Amniotic stem cell (primary cell): ENCODE measurements at regions not wholly inside any gene's neighbourhood (a gene's known extent, or its start where the extent isn't known, plus 50 kb on each side); places are given as distances from the start of the nearest gene placed in this dataset.
"Not testable (repeated sequence)": the region's sequence is repeated elsewhere in the genome, so short reads cannot be mapped to it uniquely, and the experiment has no call there.

Source experiments
- DNase-seq: peaks from one replicate; lab custom pipeline; 2025; lab: John Stamatoyannopoulos, UW

- no peak for DNase-seq
These were observed 156.8 kb upstream of the ALG10B start for GRCh38 chr12:38159591-38160317.

- no peak for DNase-seq
These were observed 156.1 kb upstream of the ALG10B start for GRCh38 chr12:38160318-38161122.

GRCh38 chr12:38161123-38162000 lies 155.2 kb upstream of the ALG10B start:
- no peak for DNase-seq

GRCh38 chr12:38162013-38162412 lies 154.6 kb upstream of the ALG10B start:
- no peak for DNase-seq

GRCh38 chr12:38162708-38163441 lies 153.7 kb upstream of the ALG10B start:
- DNase-seq, result no peak

- no peak for DNase-seq
These were observed 153.2 kb upstream of the ALG10B start for GRCh38 chr12:38163442-38163801.

GRCh38 chr12:38166225-38166624 lies 150.3 kb upstream of the ALG10B start:
- no peak for DNase-seq

GRCh38 chr12:38175538-38175937 lies 141.0 kb upstream of the ALG10B start:
- DNase-seq, result no peak

- not testable (repeated sequence) for DNase-seq
These were observed 133.0 kb upstream of the ALG10B start for GRCh38 chr12:38183617-38184016.

- DNase-seq, result not testable (repeated sequence)
These were observed 119.3 kb upstream of the ALG10B start for GRCh38 chr12:38197286-38197685.

- DNase-seq, result no peak
These were observed 114.9 kb upstream of the ALG10B start for GRCh38 chr12:38201461-38202276.

- no peak for DNase-seq
These were observed 111.7 kb upstream of the ALG10B start for GRCh38 chr12:38204831-38205230.

GRCh38 chr12:38222011-38222410 lies 94.6 kb upstream of the ALG10B start:
- no peak for DNase-seq

GRCh38 chr12:38238328-38238727 lies 78.2 kb upstream of the ALG10B start:
- DNase-seq, result not testable (repeated sequence)

- no peak for DNase-seq
These were observed 62.8 kb upstream of the ALG10B start for GRCh38 chr12:38253778-38254177.

GRCh38 chr12:38258411-38258810 lies 58.2 kb upstream of the ALG10B start:
- no peak for DNase-seq
